Psoas muscle (tissue), 7 donors: ENCODE measurements at regions not wholly inside any gene's neighbourhood (a gene's known extent, or its start where the extent isn't known, plus 50 kb on each side); places are given as distances from the start of the nearest gene placed in this dataset.

Source experiments
- ATAC-seq, 4 donors: fragments of 200-7000 bp; cut with Tn5 transposase; one replicate each; pipeline ENCODE4 v1.9.1; 2020; ENCODE audit warnings: moderate library complexity in 3 of 4, mild to moderate bottlenecking in 2 of 4
- DNase-seq, 2 donors: peaks; one replicate each; pipeline ENCODE4 v3.0.0-alpha.2; 2020
- H3K27ac ChIP-seq: fragments of 200-600 bp; one replicate; pipeline ENCODE4 v1.8.0; 2022
- H3K27me3 ChIP-seq, 3 donors: fragments of 200-600 bp in 1 of 3; one replicate each; pipeline versions ENCODE4 v1.6.1 to v1.8.0; 2013 to 2022; ENCODE audit warnings: low read length in 2 of 3, mild to moderate bottlenecking in 2 of 3, moderate library complexity in 1 of 3; ENCODE audit not compliant: insufficient read depth in 3 of 3
- H3K36me3 ChIP-seq, 2 donors: fragments of 200-600 bp in 1 of 2; one replicate each; pipeline versions ENCODE4 v1.6.1 to v1.8.0; 2013 to 2022; ENCODE audit warnings: low read depth in 1 of 2, mild to moderate bottlenecking in 1 of 2, moderate library complexity in 1 of 2; ENCODE audit not compliant: insufficient read depth in 1 of 2
- H3K4me1 ChIP-seq: fragments of 200-600 bp; one replicate; pipeline ENCODE4 v1.8.0; 2022
- H3K4me3 ChIP-seq: fragments of 200-600 bp; one replicate; pipeline ENCODE4 v1.8.0; 2022; ENCODE audit warnings: mild to moderate bottlenecking
- H3K9me3 ChIP-seq: fragments of 200-600 bp; one replicate; pipeline ENCODE4 v1.8.0; 2022
- CTCF ChIP-seq: fragments of 200-600 bp; IDR thresholded peaks from one replicate; pipeline ENCODE4 v1.8.0; 2022; ENCODE audit warnings: antibody characterized with exemption
- WGBS, 3 donors: extraction: QIAGEN DNeasy Blood & Tissue Kit; methylation state at CpG; one replicate each; pipeline versions ENCODE4 v1.1.6 to v1.1.7; 2013; 5-methylcytosine and 5-hydroxymethylcytosine counted together
- intact Hi-C, 2 donors: fragments of 100-400 bp; cut with DNase I; formaldehyde crosslinking; loops; one replicate each; pipeline versions ENCODE4 v1.11.0 to v1.14.2; 2022
- donor health status: healthy with polysubstance abuse.
- donor health status: DM: no; HTN: no; CAD: no; lungs with moderate emphysema.
- donor health status: Bipolar disorder and iron deficiency.
- donor health status: healthy.
- donor health status: DM: yes; HTN: yes; CAD: no.
- donor health status: DM: no; HTN: no; CAD: no.
- donor health status: DM: yes; HTN: yes; CAD: no.

GRCh38 chr3:18835021-18835420 is 313.3 kb upstream of the KCNH8 start:
- H3K4me1 ChIP-seq, result no peaks in the 10 kb centered on the region
- no peak for DNase-seq
- H3K4me3 ChIP-seq, result no peak overlapping the region
- no peak overlapping the region for H3K27ac ChIP-seq
- ATAC-seq, result no peak
- intact Hi-C loops, result no loop called here
- TF ChIP-seq CTCF, result no peak
- no peaks in the 10 kb centered on the region for H3K27me3 ChIP-seq
- WGBS, 3 donors, result 89% methylated on average over 4 of the region's 4 CpGs
- no peaks in the 10 kb centered on the region for H3K36me3 ChIP-seq
- no peaks in the 10 kb centered on the region for H3K9me3 ChIP-seq

- no peaks in the 10 kb centered on the region for H3K36me3 ChIP-seq
- no peaks in the 10 kb centered on the region for H3K9me3 ChIP-seq
- intact Hi-C loops, result no loop called here
- H3K4me3 ChIP-seq, result no peak overlapping the region
- no peak for ATAC-seq
- no peaks in the 10 kb centered on the region for H3K27me3 ChIP-seq
- no peak overlapping the region for H3K27ac ChIP-seq
- no peaks in the 10 kb centered on the region for H3K4me1 ChIP-seq
- DNase-seq, result no peak
- WGBS, 3 donors, result 80 to 81% (median 81%) methylated on average over 5 of the region's 5 CpGs
- TF ChIP-seq CTCF, result no peak
Measured at GRCh38 chr3:18830087-18830486, 318.2 kb upstream of the KCNH8 start.

- H3K4me1 ChIP-seq, result no peaks in the 10 kb centered on the region
- no peak overlapping the region for H3K4me3 ChIP-seq
- ATAC-seq (no peak), DNase-seq (no peak)
- TF ChIP-seq CTCF, result no peak
- no peaks in the 10 kb centered on the region for H3K27me3 ChIP-seq
- H3K27ac ChIP-seq, result no peak overlapping the region
- no peaks in the 10 kb centered on the region for H3K36me3 ChIP-seq
- no peaks in the 10 kb centered on the region for H3K9me3 ChIP-seq
- intact Hi-C loops, result no loop called here
- WGBS, 3 donors, result 96% methylated on average over 2 of the region's 2 CpGs
Measured at GRCh38 chr3:18828637-18829036, 319.7 kb upstream of the KCNH8 start.

- Histone ChIP-seq H3K27me3 (no peaks in the 10 kb centered on the region), H3K9me3 (no peaks in the 10 kb centered on the region), H3K4me1 (no peaks in the 10 kb centered on the region), H3K27ac (no peak overlapping the region), H3K4me3 (no peak overlapping the region), H3K36me3 (no peaks in the 10 kb centered on the region)
- no peak for TF ChIP-seq CTCF
- intact Hi-C loops, result no loop called here
- ATAC-seq, result no peak
- no peak for DNase-seq
- 74 to 87% (median 83%) methylated on average over 3 of the region's 3 CpGs for WGBS, 3 donors
Measured at GRCh38 chr3:18827664-18828063, 320.6 kb upstream of the KCNH8 start.

GRCh38 chr3:18825665-18826064 is 322.6 kb upstream of the KCNH8 start:
- Histone ChIP-seq H3K9me3 (no peaks in the 10 kb centered on the region), H3K4me3 (no peak overlapping the region), H3K27ac (no peak overlapping the region), H3K4me1 (no peaks in the 10 kb centered on the region), H3K36me3 (no peaks in the 10 kb centered on the region), H3K27me3 (no peaks in the 10 kb centered on the region)
- TF ChIP-seq CTCF, result no peak
- intact Hi-C loops, result no loop called here
- WGBS, 3 donors, result 87 to 88% (median 88%) methylated on average over 2 of the region's 2 CpGs
- ATAC-seq (no peak), DNase-seq (no peak)
